Activated CD4-positive, alpha-beta T cell treated with anti-CD3 and anti-CD28 coated beads, Interleukin-2, Interleukin-6, amounts not matched to agents 100 ng/mL and 50 ng/mL, durations not matched to agents 16 hours and 8 hours (primary cell): ENCODE measurements at regions not wholly inside any gene's neighbourhood (a gene's known extent, or its start where the extent isn't known, plus 50 kb on each side); places are given as distances from the start of the nearest gene placed in this dataset.

Experiments
- DNase-seq: peaks from one replicate; pipeline ENCODE4 v3.0.0-alpha.2; 2020

- no peak for DNase-seq
Measured at GRCh38 chr19:28426110-28426729, 786.7 kb downstream of the UQCRFS1 start.

GRCh38 chr19:28425046-28425931 is 787.7 kb downstream of the UQCRFS1 start:
- no peak for DNase-seq

DNA sequence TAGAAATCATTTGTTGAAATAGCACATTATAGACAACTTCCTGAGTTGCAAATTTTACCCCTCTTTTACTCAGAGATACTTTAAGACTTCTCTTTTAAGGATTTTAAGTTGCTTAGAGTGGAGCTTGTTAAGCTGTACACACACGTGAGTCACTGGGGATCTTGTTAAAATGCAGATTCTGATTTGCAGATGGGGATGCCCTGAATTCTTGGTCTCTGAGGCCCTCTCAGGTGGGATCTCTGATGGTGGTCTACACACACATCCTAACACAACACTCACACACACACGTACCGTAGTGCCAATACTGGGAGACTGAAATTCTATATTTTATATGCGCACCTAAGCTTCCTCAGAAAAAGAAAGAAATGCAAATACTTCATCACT is 788.3 kb downstream of the UQCRFS1 start:
- DNase-seq: no peak

GRCh38 chr19:28424077-28424476 is 788.9 kb downstream of the UQCRFS1 start:
- no peak for DNase-seq

DNA sequence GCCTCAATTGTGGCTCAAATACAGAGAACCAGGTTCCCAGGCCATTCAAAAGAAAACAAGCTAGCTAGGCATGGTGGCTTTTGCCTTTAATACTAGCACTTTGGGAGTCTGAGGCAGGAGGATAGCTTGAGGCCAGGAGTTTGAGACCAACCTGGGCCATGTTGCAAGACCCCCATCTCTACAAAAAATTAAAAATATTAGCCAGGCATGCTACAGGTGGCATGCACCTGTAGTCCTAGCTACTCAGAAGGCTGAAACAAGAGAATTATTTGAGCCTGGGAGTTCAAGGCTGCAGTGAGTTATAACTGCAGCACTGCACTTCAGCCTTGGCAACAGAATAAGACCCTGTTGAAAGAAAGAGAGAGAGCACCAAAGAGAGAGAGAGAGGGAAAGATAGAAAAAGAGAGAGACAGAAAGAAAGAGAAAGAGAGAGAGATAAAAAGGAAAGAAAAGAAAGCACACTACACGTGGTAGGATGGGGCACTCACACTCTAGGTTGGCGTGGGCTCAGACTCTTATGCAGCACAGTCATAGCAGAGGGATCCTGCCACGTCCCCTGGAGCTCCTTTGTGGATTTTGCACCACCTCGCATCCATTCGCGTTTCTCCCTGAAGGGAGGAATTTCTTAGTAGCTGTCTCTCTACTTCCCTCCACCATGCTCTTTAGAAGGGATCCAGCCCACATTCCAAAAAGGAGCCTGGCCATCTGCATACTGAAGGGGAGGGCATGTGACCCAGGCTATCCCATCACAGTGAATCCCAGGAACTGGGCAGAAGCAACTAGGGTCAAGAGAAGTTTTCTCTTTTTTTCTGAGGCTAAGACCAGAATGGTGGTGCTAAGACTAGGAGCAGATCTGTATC is 789.9 kb downstream of the UQCRFS1 start:
- no peak for DNase-seq

DNA sequence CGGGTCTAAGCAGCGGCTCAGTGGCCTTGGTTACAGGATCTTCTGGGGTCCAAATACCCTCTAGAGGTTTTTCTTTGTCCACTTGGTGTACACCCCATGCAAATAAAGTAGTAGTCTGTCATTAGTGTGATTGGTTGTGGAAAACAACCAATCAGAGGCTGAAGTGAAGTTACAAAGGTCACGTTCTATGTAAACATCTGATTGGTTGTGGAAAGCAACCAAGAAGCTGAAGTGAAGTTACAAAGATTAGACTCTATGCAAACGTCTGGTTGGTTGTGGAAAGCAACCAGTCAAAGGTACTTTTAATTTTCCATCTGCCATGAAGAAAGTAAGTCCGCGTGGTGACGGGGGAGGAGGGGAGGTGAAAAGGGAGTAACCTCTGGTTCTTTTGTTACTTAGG is 790.9 kb downstream of the UQCRFS1 start:
- DNase-seq: no peak

GRCh38 chr19:28420811-28421550 is 792.0 kb downstream of the UQCRFS1 start:
- no peak for DNase-seq

DNA sequence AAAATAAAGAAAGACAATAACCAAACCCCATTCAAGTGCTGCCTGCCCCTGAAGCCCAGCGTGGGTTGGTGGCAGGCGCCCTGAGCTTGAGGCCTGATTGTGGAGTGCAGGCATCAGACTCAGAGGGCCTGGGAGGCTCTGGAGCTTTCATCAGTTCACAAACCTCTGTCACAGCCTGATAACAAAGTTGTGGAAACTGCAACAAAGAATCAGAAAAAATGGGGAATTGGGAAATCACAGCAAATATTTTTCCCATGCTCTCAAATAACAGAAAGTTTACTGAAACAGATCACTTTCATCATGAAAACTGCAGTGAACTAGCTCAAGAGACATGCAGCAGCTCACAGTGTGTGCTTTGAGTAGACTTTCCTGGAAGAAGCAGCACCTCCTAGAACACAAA is 793.6 kb downstream of the UQCRFS1 start:
- DNase-seq: no peak

GRCh38 chr19:28417361-28417760 is 795.6 kb downstream of the UQCRFS1 start:
- no peak for DNase-seq

- DNase-seq: no peak
Measured at GRCh38 chr19:28416245-28416644, 796.7 kb downstream of the UQCRFS1 start.

GRCh38 chr19:28414748-28415147 is 798.2 kb downstream of the UQCRFS1 start:
- no peak for DNase-seq

- no peak for DNase-seq
Measured at GRCh38 chr19:28409859-28410258, 803.1 kb downstream of the UQCRFS1 start.

DNA sequence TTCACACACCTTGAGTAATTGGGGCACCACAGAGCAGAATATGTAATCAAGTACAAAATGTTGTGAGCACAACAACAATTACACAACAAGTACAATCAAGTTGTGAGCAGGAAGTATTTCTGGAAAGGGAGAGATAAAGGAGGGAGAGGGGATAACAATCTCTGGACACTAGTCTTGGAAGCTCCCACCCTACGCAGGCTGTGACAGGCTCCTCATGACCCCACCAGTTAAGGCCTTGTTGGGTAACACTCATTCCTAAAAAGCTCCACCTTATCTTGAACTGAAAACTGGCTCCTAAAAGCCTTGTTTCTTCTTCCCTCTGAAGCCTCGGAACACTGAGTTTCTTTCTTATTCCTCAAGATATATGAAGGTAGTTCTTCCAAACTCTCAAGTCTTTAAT is 806.0 kb downstream of the UQCRFS1 start:
- no peak for DNase-seq

DNA sequence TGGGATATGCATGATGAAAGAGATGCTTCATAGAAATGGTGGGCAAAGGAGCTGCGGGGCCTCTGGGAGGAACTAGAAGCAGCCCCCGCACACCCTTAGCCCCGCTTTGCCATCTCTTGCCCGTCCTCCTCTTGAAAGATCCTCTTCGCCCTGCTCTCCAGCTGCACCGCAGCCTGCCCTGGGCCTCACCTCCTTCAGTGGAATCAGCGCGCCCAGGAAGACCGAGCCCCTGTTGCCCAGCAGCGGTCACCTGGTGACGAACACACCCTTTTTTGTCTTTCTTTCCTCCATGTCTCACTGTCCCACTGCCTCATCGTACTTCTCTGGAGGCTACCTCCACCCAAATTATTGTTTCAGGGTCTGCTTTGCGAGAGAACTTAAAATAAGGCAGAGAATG is 807.6 kb downstream of the UQCRFS1 start:
- DNase-seq: no peak

- DNase-seq: no peak
Measured at GRCh38 chr19:28404472-28404871, 808.5 kb downstream of the UQCRFS1 start.

- DNase-seq: no peak
Measured at GRCh38 chr19:28403690-28404089, 809.3 kb downstream of the UQCRFS1 start.

GRCh38 chr19:28402701-28403290 is 810.2 kb downstream of the UQCRFS1 start:
- DNase-seq: no peak

DNA sequence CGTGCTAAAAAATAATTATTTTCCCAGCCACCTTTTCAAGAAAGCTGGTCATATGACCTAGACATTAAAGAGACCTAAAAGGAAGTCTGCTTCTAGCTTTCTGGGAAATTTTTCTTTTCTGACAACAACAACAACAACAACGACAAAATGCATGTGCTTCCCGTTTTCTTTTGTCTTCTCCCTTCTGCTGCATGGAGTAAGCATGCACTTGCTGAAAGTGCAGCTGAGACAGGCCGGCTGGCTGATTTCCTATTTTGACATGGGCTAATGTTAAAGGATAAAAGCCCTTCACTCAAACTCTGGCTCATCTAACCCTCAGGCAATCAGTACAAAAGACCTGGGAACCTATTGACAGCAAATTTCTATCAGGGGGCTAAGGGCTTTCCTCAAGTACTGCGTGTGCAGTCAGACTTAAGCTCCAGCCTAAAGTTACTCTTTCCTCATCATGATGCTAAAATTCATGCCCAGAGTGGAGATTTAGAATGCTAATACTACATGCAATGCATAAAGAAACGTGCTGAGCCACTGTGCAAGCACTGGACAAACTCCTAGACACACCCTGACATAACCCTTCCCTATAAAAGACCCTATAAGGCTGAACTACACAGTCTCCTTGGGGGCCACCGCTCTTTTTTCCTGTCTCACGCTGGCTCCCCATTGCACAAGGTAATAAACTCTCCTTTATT is 811.1 kb downstream of the UQCRFS1 start:
- DNase-seq: no peak

DNA sequence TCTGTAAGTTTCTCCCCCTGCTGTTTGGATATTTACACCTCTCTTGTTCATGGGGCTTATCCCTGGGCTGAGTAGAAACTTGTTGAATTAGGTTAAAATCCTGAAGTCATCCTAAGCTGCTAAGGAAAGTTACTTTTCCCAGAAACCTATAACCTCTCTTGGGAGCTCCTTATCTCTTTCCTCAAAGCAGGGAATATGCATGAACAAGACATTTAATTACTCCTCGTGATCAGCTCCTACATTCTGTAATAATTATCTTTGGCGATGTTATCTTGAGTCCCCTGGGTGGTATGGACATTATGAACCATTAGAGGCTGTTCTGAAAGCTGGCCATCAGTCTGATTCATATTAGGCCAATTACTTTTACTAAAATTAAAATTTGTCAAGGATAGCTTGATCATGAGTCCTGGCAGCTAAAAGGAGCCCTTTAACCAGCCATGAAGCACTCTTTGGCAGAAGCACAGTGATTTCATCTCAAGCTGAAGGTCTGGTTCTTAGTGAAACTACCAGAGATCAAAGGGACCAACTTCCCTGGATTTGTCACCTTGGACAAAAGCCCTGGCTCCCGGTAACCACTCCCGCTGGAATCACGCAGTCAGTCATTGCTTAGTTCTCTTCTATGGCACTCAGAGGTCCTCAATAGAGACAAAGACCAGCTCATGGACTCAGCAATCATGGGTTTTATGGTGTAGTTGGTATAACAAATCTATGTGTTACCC is 811.8 kb downstream of the UQCRFS1 start:
- no peak for DNase-seq

DNA sequence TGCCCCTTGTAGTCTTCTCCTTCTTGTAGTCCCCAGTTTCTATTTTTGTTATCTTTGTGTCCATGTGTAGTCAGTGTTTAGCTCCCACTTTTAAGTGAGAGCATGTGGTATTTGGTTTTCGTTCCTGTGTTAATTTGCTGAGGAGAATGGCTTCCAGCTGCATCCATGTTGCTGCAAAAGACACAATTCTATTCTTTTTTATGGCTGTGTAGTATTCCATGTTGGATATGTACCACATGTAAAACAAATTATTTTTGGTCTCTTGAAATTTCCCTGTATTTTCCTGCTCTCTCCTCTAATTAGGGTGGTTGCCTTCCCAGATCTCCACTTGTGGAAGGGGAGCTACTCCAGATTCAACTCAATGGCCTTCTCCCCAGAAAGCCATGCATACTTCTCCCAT is 813.8 kb downstream of the UQCRFS1 start:
- no peak for DNase-seq

- no peak for DNase-seq
Measured at GRCh38 chr19:28397800-28398199, 815.2 kb downstream of the UQCRFS1 start.
